ENCODE measurements at regions not wholly inside any gene's neighbourhood (a gene's known extent, or its start where the extent isn't known, plus 50 kb on each side); places are given as distances from the start of the nearest gene placed in this dataset.

GRCh38 chrX:128165884-128166408, 113.7 kb upstream of the ACTRT1 start:
- TF ChIP-seq CTCF (optimal IDR thresholded peaks at IDR 0.05 in 1 of 3, IDR thresholded peaks at IDR 0.05 in 1 of 3, conservative IDR thresholded peaks at IDR 0.05 in 1 of 3; ENCODE audit: extremely low read depth in 1 of 3, insufficient read depth in 2 of 3, low read length in 3 of 3) = no peak
- TF ChIP-seq EZH2 (IDR thresholded peaks at IDR 0.05; ENCODE audit: low read length) = no peak

Data from keratinocyte (primary cell).